ENCODE measurements at regions not wholly inside any gene's neighbourhood (a gene's known extent, or its start where the extent isn't known, plus 50 kb on each side); places are given as distances from the start of the nearest gene placed in this dataset.

DNA sequence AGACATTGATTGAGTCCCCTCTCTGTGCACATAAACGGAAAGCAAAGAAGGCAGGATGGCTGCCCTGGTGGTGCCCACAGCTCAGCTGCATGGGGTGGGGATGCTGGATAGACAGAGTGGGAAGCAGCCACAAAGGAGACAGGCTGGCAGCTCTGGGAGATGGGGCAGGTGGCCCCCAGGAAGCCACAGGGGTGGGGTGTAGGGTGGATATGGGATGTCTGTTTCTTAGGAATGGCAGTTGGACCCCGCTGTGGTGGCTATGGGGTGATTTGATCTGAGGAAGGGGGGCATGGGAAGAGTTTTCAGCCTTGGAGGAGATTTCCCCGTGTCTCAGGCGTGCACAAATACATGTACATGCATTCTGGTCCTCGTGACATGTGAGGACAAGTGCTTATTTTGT lies 50.2 kb upstream of the VDAC1 start:
- Histone ChIP-seq H3K79me2 (ENCODE audit: control insufficient read depth, insufficient read depth, low read length) (no peaks in the 10 kb centered on the region), H3K36me3 (replicated peaks in 1 of 2; ENCODE audit: control extremely low read depth in 1 of 2, control insufficient read depth in 1 of 2, extremely low read depth in 1 of 2, insufficient read depth in 2 of 2, low read length in 1 of 2) (no peaks in the 10 kb centered on the region), H3K9ac (ENCODE audit: low read length) (no peak overlapping the region), H3K9me3 (ENCODE audit: control extremely low read depth in 1 of 3, control insufficient read depth in 2 of 3, insufficient read depth in 1 of 3, low read length in 2 of 3) (no peaks in the 10 kb centered on the region), H3K4me3 (ENCODE audit: control extremely low read depth in 1 of 5, extremely low read depth in 1 of 5, insufficient read depth in 1 of 5, low read depth in 2 of 5, low read length in 4 of 5) (no peak overlapping the region), H4K20me1 (ENCODE audit: control insufficient read depth, insufficient read depth, low read length, poor library complexity, severe bottlenecking) (no peaks in the 10 kb centered on the region), H2AFZ (ENCODE audit: insufficient read depth, low read depth, low read length, poor library complexity, severe bottlenecking) (no peak overlapping the region), H3K4me1 (ENCODE audit: control insufficient read depth in 2 of 2, insufficient read depth in 2 of 2, low read length in 2 of 2) (peaks cover 0 to 6% of the 10 kb centered on the region in 2 donors), H3K27ac (ENCODE audit: low read length in 2 of 2) (no peak overlapping the region), H3K4me2 (replicated peaks; ENCODE audit: low read depth, low read length, poor library complexity, severe bottlenecking) (no peak overlapping the region), H3K27me3 (replicated peaks in 1 of 4; ENCODE audit: control extremely low read depth in 1 of 4, control insufficient read depth in 3 of 4, insufficient read depth in 4 of 4, low read length in 3 of 4) (no peaks in the 10 kb centered on the region)
- Mint-ChIP-seq H3K4me3 (no peak overlapping the region), H3K9me3 (ENCODE audit: insufficient read depth) (no peaks in the 10 kb centered on the region), H3K27ac (no peak overlapping the region), H3K4me1 (peaks cover 7% of the 10 kb centered on the region), H3K27me3 (no peaks in the 10 kb centered on the region)
- DNase-seq: no peak
- CTCF ChIA-PET: interaction anchor here (1.3 to 7.7 kb wide), 2 partner anchors 15 to 91 kb away, joined by 3 to 35 read pairs; no protein-coding TSS in a partner anchor
- no peak for ATAC-seq (ENCODE audit: low read depth)
- POLR2A ChIA-PET: interaction anchor here (0.7 kb wide), 1 partner anchor 9 kb away, joined by 3 read pairs; no protein-coding TSS in a partner anchor
- WGBS (ENCODE audit: insufficient coverage): 98% methylated on average over 5 of the region's 5 CpGs
- intact Hi-C loops (cut with micrococcal nuclease): no loop called here
- TF ChIP-seq, protein P1, sequence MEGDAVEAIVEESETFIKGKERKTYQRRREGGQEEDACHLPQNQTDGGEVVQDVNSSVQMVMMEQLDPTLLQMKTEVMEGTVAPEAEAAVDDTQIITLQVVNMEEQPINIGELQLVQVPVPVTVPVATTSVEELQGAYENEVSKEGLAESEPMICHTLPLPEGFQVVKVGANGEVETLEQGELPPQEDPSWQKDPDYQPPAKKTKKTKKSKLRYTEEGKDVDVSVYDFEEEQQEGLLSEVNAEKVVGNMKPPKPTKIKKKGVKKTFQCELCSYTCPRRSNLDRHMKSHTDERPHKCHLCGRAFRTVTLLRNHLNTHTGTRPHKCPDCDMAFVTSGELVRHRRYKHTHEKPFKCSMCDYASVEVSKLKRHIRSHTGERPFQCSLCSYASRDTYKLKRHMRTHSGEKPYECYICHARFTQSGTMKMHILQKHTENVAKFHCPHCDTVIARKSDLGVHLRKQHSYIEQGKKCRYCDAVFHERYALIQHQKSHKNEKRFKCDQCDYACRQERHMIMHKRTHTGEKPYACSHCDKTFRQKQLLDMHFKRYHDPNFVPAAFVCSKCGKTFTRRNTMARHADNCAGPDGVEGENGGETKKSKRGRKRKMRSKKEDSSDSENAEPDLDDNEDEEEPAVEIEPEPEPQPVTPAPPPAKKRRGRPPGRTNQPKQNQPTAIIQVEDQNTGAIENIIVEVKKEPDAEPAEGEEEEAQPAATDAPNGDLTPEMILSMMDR (IDR thresholded peaks at IDR 0.05): no peak
- TF ChIP-seq EZH2 (IDR thresholded peaks at IDR 0.05; ENCODE audit: borderline replicate concordance, insufficient read depth, low read depth, low read length, poor library complexity, severe bottlenecking): no peak
